ENCODE measurements at regions not wholly inside any gene's neighbourhood (a gene's known extent, or its start where the extent isn't known, plus 50 kb on each side); places are given as distances from the start of the nearest gene placed in this dataset.

DNA sequence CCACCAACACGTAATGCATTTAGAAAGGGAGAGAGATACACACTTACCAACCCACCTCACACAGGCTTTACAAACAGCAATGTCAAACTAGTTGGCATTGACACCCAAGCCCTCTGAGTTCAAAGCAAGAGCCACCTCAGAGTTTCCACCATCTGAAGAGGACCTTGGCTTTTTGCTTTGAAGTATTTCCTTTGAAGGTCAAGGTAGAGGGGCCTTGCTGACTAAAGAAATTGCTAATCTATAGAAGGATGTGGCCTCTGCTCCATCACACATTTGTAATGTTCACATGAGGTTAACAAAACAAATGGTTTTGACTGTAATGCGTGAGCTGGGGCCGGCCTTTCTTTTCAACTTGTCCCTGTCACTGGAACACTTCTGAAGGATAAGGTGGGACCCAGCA lies 117.7 kb downstream of the POLR2M start:
- no peak for DNase-seq

DNA sequence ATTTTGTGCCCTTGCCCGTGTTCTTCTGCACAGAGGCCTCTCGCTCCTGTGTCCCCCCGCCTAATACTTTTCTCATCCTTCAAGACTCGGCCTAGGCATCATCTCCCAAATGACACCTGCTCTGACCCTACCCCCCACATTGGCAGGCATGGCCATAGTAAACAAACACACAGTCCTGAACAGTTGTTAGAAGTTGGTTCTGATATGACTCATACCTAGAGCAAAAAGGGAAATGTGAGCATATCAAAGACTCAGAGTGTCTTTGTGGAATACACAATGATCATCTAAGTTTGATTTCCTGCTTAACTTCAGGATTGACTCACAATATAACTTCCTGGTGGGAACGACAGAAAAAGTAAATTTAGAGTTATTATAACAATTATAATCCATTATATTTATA lies 120.5 kb downstream of the POLR2M start:
- no peak for DNase-seq

DNA sequence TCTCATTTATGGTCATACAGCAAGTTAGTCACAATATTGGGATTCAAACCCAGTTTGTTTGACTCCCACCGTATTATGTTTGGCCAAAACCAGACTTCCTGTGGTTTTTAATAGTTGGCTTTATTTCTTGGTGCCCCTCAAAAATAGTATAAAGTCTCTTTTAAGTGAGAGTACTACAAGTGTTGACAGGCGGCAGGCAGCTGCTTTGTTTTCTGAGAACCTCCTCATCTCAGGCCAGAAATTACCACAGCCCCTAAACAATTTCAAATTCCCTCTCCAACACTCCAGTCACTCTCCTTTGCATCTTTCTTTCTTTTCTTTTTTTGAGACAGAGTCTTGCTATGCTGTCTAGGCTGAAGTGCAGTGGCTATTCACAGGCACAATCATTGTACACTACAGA lies 121.5 kb downstream of the POLR2M start:
- DNase-seq: no peak

DNA sequence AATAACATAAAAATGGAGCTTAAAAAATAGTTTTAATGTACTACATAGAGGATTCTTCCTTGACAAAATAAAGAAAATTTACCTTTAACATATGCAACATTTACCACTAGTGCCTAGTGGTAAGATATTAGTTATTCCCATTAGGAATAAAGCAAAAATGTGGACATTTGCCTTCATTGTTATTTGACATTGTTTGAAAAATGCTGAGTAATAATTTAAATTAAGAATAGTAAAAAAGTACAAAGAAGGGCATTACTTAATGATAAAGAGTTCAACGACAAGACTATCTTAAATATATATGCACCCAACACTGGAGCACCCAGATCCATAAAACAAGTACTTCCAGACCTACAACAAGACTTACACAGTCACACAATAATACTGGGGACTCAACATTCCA lies 125.7 kb downstream of the POLR2M start:
- no peak for DNase-seq

DNA sequence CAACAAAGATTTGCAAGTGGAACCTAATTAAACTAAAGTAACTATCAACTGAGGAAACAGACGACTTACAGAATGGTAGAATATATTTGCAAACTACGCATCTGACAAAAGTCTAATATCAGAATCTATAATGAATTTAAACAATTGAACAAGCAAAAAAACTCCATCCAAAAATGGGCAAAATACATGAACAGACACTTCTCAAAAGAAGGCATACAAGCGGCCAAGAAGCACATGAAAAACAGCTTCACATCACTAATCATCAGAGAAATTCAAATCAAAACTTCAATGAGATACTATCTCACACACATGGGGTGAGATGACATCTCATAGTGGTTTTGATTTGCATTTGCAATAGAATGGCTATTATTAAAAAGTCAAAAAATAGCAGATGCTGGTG lies 128.6 kb downstream of the POLR2M start:
- DNase-seq: no peak

DNA sequence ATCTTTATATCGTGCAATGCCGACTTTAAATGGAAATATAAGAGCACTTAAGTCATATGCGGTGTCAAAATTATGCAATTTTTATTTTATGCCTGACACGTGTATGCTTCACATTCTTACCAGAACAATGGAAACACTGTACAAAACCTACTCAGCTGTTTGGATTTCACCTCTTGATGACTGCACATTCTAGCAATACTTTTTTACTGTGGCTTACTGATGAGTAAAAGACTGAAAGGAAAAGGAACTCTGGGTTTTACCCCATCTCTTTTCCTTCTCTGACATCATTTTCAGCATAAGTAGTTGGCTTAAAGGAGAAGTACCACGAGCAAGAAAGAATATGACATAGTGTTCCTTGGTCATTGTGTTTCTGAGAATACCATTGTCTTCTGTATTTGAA lies 142.8 kb downstream of the POLR2M start:
- no peak for DNase-seq

DNA sequence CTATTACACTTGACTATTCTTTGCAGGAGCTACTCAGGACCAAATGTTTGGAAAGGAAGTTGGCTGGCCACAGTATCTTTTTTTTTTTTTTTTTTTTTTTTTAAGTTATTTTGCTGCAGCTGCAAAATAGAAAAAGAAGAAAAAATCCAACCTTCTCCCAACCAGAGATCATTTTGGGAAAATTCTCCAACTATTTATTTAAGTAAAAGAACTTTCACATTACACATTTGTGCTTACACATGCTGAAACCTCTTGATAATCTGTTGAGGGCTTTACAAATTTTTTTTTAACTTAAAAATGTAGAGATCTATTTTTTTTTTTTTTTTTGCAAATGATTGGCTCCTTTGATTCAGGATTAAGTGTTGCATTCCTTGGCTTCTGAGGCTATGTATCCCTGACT lies 148.0 kb downstream of the POLR2M start:
- no peak for DNase-seq

DNA sequence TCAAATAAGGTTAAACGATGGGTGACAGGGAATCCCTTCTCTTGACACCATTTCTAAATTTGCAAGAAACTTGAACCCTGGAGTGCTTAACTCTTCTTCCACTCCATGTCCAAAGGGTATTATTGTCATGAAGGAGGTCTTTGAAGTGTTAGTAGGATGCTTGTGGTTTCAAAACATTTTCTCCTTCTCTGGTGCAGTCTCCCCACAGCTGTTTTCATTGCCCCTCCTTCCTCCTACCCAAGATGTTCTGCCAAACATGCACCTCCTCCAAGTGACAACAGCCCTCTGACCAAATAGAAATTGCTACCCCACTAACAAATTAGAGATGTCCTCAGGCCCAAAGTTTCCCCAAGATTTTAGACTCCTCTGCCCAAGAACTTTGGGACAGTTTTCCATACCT lies 151.4 kb downstream of the POLR2M start:
- no peak for DNase-seq

DNA sequence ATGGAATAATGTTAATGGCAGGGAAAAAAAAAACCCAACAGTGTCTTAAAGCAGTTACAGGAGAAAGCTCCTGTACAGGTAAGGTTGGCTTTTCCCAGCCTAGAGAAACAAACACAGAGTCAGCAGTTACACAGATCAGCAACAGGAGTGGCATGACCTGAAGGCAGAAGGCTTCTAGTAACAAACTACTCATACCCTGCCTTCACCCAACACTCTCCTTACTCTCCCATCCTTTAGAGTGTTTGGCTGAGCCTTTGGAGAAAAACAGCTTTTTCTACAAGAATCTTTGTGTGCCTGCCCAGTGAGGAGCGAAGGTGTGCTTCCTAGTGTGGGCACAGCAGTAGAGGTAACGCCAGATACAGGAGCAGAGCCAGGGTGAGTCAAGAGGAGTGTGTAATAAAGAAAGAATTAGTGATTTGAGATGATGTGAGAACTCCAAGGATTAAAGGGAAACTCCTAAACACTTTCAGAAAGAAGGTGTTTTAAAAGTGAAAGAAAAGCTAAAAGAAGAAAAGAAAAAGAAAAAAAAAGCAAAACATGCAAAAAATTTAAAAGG lies 152.7 kb downstream of the POLR2M start:
- DNase-seq: no peak

DNA sequence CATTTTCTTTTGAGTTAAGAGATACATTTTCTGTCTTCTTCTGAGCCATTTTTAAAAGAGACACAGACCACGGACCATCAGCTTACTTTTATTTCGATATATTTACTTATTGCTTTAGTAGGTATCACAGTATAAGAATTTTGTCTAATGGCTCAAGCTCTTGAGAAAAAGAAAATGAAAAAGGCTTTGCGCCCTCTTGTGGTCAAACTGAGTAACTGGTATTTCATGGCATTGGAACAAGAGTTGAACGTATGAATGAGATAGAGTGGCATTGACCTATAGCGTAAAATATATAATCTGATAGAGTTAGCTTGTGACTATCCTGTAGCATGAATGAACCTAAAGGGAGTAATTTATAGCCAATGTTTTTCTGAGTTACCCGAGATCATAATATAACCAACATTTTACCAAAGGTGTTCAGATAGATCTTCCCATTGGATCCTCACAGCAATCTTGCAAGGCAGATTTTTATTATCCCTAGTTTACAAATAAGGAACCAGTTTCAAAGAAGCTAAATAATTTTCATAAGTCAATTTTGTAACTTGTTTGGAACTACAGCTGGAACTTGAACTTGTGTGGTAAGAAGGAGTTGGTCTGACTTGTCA lies 154.6 kb downstream of the POLR2M start:
- peak; percentile 12 to 61 for DNase-seq

DNA sequence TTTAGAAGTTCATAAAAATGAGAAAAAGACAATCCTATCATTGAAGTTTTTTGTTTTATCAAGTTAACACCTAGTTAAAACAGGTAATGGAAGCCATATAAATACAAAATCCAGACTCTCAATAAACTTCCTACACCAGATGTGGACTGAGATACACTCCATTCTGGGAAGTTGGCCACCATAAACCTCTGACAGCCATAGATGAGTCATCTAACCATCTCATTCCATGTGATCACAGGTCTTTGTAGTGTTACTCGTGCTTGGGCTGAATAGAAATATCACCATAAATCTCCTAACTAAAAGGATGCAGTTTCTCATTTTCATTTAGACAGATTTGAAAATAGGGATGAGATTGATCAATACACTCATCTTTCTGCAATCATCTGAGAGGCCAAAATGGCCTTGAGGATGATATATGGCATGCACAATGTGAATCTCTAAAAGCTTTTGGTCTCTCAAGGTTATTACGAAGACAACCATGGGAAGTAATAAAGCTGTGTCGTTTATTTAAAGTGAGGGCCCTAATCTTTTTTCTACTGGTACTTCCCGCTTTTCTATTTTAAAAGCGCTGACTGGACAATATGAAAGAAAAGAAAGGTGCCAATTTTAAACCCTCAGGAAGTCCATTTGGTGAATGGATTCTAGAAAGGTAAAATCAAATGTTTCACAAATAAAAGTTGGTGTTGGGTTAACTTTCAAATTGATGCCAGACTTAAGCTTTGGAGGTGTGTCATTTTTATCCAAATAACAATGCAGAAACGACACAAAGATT lies 155.5 kb downstream of the POLR2M start:
- no peak for DNase-seq

DNA sequence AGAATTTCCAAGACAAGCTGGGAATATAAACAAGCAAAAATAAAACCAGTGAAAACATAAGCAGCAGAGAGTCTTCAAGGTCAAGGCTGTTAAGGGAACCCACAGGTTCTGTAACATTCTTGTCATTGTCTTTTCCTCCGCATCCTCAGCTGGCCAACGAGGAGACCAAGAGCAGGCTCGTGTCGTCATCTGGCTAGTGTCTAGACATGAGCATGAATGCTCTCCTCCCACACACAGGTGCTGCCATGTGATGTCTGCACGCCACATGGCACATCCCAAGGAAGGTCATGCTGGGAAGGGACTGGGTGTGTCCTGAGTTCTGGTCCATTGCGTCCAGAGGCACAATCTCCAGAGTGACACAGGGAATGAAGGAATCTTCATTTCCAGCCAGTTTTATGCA lies 156.2 kb downstream of the POLR2M start:
- DNase-seq: no peak

DNA sequence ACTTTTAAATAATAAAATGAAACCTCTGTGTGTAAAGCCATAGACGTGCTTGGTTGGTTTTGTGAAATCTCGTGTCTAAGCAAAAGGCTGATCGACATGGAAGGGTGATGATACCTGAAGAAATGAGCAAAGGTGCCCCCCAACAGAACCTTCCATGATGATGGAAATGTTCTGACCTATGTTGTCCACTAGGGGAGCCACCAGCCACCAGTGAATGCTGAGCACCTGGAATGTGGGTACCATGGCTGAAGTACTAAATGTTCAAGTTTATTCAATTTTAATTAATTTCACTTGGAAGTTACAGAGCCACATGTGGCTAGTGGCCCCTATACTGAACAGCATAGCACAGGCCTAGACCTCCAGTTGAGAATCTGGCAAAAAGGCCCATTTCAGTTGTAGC lies 158.8 kb downstream of the POLR2M start:
- DNase-seq: no peak

DNA sequence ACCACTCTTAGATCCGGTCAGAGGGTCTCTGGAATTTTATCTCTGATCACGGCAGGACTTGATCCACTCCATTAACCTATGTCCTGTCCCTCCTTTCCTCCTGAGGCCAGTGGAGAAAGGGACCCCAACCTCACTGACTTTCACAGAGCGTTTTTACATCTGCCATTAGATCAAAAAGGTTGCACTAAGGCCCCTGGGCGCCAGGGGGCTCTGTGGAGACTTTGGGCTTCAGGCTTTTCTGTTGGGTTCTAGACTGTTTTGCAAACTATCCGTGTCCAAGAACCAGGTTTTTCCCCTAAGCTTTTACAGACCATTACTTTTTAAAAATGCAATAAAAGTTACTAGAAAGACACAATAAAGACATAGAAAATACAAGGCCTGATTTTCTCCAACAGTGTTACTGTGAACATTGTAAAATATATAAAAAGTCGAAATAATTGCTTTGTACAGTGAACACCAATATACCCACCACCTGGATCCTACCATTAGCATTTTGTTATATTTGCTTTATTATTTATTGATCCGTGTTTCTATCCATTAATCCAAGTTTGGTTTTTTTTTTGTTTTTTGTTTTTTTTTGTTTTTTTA lies 159.7 kb downstream of the POLR2M start:
- DNase-seq: peak; percentile 21 to 58

DNA sequence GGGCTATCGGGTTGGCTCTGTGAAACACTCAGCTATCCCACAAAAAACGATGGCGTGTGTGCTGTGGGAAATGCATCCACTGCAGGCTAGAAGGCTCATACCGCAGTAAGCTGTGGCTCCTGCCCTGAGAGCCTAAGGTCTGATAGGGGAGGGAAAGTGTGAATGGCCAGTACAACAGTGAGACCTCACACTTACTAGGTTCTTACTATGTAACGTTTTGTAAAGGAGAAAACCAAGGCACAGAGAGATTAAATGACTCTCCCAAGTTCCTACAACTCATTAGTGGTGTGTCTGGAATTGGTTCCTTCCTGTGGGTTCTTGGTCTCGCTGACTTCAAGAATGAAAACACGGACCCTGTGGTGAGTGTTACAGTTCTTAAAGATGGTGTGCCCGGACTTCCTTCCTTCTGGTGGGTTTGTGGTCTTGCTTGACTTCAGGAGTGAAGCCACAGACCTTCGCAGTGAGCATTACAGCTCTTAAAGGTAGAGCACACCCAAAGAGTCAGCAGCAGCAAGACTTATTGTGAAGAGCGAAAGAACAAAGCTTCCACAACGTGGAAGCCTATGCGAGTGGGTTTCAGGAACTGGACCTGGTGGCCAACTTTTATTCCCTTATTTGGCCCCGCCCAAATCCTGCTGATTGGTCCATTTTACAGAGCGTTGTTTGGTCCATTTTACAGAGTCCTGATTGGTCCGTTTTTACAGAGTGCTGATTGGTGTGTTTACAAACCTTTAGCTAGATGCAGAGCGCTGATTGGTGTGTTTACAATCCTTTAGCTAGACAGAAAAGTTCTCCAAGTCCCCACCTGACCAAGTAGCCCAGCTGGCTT lies 161.7 kb downstream of the POLR2M start:
- DNase-seq: no peak

DNA sequence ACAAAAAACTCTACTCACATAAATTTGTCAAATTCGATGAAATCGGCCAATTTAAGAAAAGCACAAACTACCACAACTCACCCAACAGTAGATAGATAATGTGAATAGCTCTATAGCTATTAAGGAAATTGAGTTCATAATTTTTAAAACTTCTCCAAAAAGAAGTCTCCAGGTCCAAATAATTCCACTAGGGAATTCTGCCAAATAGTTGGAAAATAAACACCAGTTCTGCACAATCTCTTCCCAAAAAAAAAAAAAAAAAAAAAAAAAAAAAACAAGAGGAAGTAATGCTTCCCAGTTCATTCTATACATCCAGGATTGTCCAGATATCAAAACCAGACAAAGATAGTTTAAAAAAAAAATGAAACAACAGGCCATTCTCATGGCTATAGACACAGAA lies 164.2 kb downstream of the POLR2M start:
- no peak for DNase-seq

DNA sequence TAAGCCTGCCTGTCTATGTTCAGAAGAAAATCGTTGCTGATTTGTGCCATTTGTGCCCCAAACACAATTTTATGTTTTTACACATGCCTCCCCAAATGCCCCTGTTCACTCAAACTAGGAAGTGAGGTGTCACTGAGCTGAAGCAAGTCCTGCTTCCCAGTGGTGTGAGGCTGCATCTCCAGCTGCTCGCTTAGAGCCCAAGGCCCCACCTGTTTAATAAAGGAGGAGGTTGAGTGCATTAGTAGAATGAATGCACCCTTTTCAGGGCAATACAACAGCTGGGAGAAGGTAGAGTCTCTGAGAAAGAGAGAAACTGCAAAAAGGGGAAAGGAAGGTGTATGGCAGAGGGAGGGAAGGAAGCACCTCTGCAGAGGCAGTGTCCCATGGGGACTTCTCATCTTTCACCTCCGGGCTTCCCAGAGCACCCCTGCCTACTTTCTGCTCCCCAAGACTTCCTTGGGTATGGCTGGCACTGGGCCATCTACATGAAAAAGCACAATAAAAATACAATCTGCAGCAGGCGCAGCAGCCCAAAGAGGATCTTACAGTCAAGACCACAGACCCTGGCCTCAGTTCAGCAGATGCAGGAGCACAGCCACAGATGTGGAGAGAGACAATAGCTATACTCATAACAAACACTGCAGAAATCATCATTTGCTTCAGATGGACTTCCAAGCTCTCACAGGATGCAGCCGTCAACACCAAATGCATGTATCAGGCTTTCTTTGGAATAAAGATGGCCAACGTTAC lies 165.9 kb downstream of the POLR2M start:
- DNase-seq: no peak

DNA sequence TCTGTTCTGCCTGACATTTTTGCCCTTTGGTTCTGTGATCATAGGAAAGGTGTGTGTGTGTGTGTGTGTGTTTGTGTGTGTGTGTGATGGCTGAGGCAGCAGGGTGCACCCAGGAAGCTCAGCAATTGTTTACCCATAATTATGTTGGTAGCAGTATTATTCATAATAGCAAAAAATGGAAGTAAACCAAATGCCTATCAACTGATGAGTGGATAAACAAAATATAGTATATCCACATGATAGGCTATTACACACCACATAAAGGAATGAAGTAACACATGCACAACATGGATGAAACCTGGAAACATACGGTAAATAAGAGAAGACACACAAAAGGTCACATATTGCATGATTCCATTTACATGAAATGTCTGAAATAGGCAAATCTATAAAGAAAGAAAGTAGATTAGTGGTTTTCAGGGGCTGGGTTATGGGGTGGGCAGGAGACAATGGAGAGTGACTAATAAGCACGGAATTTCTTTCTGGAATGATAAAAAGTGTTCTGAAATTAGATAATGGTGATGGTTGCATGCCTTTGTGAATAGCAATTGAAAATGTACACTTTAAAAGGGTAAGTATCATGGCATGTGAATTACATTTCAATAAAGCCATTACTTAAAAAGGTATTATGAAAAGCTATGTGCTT lies 167.2 kb downstream of the POLR2M start:
- no peak for DNase-seq

DNA sequence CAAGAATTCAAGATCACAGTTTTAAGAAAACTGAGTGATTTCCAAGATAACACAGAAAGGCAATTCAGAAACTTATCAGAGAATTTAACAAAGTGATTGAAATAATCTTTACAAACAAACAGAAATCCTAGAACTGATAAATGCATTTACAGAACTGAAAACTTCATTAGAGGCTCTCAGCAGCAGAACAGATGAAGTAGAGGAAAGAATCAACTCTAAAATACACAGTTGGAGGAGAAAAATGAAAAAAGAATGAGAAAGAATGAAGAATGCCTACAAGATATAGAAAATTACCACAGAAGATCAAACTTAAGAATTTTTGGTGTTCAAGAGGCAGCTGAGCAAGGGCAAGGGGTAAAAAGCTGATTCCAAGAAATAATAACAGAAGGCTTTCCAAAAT lies 168.8 kb downstream of the POLR2M start:
- DNase-seq: no peak

DNA sequence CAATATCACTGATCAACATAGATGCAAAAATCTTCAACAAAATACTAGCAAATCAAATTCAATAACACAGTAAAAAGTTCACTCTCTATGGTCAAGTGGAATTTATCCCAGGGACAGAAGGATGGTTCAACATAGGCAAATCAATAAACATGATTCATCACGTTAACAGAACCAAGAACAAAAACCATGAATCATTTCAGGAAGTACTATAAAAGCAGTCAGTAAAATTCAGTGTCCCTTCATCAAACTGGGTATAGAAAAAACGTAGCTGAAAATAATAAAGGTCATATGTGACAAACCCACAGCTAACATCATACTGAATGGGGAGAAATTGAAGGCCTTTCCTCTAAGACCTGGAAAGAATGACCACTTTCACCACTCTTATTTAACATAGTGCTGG lies 172.1 kb downstream of the POLR2M start:
- DNase-seq: no peak

DNA sequence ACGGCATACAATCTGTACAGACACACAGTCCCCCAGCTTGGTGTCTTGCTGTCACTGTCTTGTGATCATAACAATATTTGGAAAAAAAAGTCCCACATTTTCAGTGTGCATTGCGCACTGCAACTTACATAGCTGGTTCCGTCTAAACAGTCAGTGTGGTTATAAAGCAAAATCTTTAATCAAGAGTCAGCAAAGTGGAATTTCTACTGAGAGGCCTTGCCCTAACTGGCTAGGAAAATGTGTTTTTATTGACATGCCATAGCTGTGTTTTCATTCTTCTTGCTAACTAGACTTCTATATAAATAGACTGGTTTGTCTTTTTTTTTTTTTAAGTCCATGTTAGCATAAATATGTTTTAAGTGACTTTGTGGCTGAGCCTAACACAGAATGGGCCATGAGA lies 174.8 kb downstream of the POLR2M start:
- DNase-seq: no peak

DNA sequence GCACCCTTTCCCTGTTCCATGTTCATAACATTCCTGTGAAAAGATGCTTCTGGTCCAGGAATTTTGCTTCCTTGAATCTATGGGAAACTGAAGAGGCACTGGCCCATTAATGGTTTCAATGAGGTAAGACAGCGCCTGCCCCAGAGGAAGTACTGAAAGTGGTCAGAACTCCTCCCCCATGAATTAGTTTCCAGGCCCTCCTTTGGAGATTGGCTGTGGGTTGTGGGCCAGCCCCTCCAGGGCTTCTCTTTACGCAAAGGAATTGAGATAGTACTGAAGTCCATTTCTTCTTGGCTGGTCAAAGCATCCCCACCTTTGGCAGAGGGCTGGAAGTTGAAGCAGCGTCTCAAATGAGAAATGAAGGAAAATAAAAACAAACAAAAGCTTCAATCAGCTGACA lies 175.5 kb downstream of the POLR2M start:
- no peak for DNase-seq

Measured in NCI-H446 (cell line).